PFSK-1 (cell line): ENCODE measurements at regions not wholly inside any gene's neighbourhood (a gene's known extent, or its start where the extent isn't known, plus 50 kb on each side); places are given as distances from the start of the nearest gene placed in this dataset.

Experiments used
- FOXP2 ChIP-seq: optimal IDR thresholded peaks from 2 replicates; pipeline ENCODE3; 2011; ENCODE audit warnings: borderline replicate concordance, control low read depth, inconsistent platforms; ENCODE audit not compliant: insufficient read depth; ENCODE audit errors: extremely low read length, extremely low read depth
- POLR2AphosphoS5 ChIP-seq: IDR thresholded peaks from 2 replicates; pipeline ENCODE4 v1.6.1; 2012; ENCODE audit warnings: low read depth, mild to moderate bottlenecking, control low read depth, low read length, moderate library complexity
- REST ChIP-seq, 2 experiments: IDR thresholded peaks; 2 replicates each; pipeline versions ENCODE4 v1.6.1 to v1.8.0; 2011 to 2012; ENCODE audit warnings: low read depth in 2 of 2, low read length in 2 of 2, control low read depth in 1 of 2, inconsistent platforms in 1 of 2, mild to moderate bottlenecking in 1 of 2, moderate library complexity in 1 of 2; ENCODE audit not compliant: insufficient read depth in 1 of 2
- SIN3A ChIP-seq: IDR thresholded peaks from 2 replicates; pipeline ENCODE4 v1.6.1; 2012; ENCODE audit warnings: mild to moderate bottlenecking, low read length, moderate library complexity, borderline replicate concordance; ENCODE audit not compliant: insufficient read depth
- TAF1 ChIP-seq: IDR thresholded peaks from 2 replicates; pipeline ENCODE4 v1.6.1; 2012; ENCODE audit warnings: low read length, control low read depth, borderline replicate concordance; ENCODE audit not compliant: insufficient read depth

DNA sequence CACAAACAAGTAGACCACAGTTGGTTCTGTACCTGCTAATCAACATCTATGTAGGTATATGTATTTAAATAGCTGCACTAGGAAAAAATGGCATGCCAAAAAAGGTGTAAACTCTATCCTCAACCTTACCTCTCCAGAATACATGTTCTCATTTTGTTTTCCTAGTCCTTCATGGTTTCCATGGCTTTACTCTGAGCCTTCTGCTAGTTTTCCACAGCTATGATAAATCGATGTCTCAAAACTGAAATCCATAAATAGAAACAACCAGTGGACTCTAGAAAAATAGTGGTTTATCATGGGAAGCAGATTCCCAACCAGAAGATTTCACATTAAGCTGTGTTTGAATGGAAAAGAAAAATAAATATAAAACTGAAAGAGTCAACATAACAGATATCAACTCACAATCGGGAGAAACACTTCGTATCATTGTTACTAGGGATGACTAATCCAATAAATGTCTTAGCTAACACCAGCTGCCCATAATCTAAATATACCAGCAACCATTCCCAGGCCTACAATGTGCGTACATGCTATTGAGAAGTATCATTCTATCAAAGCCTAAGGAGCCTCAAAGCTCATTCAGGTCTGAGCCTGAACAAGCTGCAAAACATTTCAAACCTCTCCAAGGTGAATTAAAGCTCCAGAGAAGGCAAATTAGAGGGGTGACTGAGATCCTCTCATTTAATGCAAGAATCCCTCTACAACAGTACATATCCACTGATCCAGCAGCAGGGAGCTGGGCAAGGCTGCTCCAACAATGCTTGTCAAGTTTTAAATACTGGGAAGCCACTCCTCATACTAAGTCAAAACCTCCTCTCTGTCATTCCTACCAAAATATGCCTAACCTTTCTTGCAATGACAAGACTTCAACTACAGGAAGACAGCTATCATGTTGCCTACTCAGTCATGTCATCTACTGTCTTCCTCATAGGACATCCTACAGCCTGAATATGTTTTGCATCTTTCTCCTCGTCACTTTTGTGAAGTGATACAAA, 90.2 kb downstream of the KCTD12 start:
- no peak for TF ChIP-seq FOXP2
- TF ChIP-seq SIN3A, result no peak
- no peak for TF ChIP-seq POLR2AphosphoS5
- no peak for TF ChIP-seq TAF1
- TF ChIP-seq REST (IDR thresholded peaks at IDR 0.05; ENCODE audit: insufficient read depth in 1 of 2, low read depth in 2 of 2, low read length in 2 of 2), result no peak

- TF ChIP-seq POLR2AphosphoS5 (no peak), TAF1 (no peak), FOXP2 (no peak), REST (IDR thresholded peaks at IDR 0.05; ENCODE audit: insufficient read depth in 1 of 2, low read depth in 2 of 2, low read length in 2 of 2) (no peak)
These were observed 93.4 kb downstream of the KCTD12 start for GRCh38 chr13:76792731-76793347.

DNA sequence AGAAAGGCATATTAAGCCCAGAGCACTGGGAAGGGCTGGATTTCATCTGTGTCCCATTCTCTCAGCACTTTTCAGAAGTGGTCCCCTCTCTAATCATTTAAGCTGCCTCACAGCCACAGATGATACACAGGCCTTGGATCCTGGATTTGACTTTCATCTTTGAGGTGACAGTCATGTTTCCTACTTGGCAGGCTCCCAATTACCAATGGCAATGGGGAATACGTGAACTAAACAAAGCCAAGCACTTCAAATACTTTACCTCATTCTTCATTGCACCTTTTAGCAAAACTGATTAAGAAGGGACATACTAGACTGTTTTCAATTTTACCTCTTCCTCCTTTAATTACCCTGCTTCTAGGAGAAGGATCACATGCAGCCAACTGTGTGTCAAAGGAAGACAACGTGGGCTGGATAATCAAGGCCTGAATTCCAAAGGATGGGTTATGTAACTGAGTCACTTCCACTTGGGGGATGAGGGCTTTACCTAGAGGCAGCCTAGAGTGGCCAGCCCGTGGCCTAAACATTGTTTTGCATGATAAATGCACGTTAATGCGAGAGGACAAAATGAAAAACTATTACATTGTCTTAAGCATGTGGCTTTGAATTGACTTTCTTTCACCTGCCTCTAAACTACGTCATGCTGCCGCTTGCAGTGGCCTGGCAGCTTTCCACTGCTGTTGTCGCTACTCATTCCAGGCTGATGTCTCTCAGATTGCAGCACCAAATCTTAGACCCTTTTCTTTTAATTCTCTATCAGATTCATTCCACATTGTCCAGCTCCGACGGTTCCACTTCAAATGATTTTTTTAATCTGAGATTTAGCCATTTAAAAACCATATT, 95.0 kb downstream of the KCTD12 start:
- TF ChIP-seq FOXP2, result no peak
- TF ChIP-seq TAF1, result no peak
- no peak for TF ChIP-seq REST (IDR thresholded peaks at IDR 0.05; ENCODE audit: insufficient read depth in 1 of 2, low read depth in 2 of 2, low read length in 2 of 2)
- TF ChIP-seq SIN3A, result no peak
- no peak for TF ChIP-seq POLR2AphosphoS5

DNA sequence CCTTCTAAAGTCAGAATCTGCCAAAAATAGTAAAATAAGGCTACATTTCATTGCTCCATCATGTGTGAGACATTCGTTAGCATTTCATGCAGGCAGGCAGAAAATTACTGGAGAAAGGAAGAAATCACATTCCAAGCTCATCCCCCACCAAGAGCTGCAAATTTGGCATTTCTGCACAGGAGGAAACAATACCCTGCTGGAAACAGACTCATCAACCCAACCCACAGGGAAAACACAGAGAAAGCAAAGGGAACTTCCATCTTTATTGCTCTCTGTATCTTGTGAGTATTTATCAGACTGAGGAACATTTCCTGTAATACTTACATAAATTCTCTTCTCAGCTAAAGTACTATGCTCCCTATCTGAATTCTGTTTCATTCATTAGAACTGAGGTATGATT, 95.7 kb downstream of the KCTD12 start:
- TF ChIP-seq REST (IDR thresholded peaks at IDR 0.05; ENCODE audit: insufficient read depth in 1 of 2, low read depth in 2 of 2, low read length in 2 of 2) (no peak), FOXP2 (no peak), TAF1 (no peak), SIN3A (no peak), POLR2AphosphoS5 (no peak)
